HCT116 (cell line): ENCODE measurements at regions not wholly inside any gene's neighbourhood (a gene's known extent, or its start where the extent isn't known, plus 50 kb on each side); places are given as distances from the start of the nearest gene placed in this dataset.
"Not testable (repeated sequence)": the region's sequence is repeated elsewhere in the genome, so short reads cannot be mapped to it uniquely, and the experiment has no call there.

Experiments used
- ATAC-seq: fragments of 200-7000 bp; cut with Tn5 transposase; 2 replicates; pipeline ENCODE4 v1.9.1; 2020; ENCODE audit warnings: mild to moderate bottlenecking, moderate library complexity
- BruUV-seq: library from RNA; stranded (reverse); fragments of 400-500 nt; replicated peaks from 2 replicates; lab custom pipeline; 2021; lab: Mats Ljungman, UMichigan
- CTCF ChIA-PET: fragments of 300-600 bp; sonication (Branson Sonifier 250); formaldehyde crosslinking; loops from one replicate; lab custom pipeline; 2021; ENCODE audit warnings: antibody characterized with exemption; lab: Charles Lee
- POLR2A ChIA-PET: fragments of 300-600, 350-600 bp; sonication (Branson Sonifier 250); formaldehyde crosslinking; loops from one replicate; lab custom pipeline; 2021; ENCODE audit warnings: antibody characterized with exemption; lab: Charles Lee
- RAD21 ChIA-PET, 2 experiments: fragments of 300-600 bp; sonication (Branson Sonifier 250); formaldehyde crosslinking; loops; one replicate each; lab custom pipeline; 2023; ENCODE audit warnings: low total read pairs in 2 of 2; ENCODE audit not compliant: uncharacterized antibody in 2 of 2, unreplicated experiment in 2 of 2, low non-redundant PET in 1 of 2; lab: Charles Lee
- DNase-seq: peaks from one replicate; pipeline ENCODE4 v3.0.0-alpha.2; 2010; ENCODE audit warnings: low read depth, low spot score
- H2AFZ ChIP-seq: fragments of 200-600 bp; shearing (Covaris generic), sonication (generic); 2 replicates; pipeline ENCODE4 v1.6.1; 2017; ENCODE audit warnings: low read depth, mixed run types, mixed read lengths, antibody characterized with exemption, low read length; ENCODE audit not compliant: poor library complexity, severe bottlenecking
- H3K27ac ChIP-seq: 2 replicates; pipeline ENCODE4 v1.5.1; 2012; ENCODE audit warnings: low read depth, low read length
- H3K27me3 ChIP-seq: fragments of 200-600 bp; sonication (generic); 2 replicates; pipeline ENCODE4 v1.6.1; 2016; ENCODE audit warnings: mixed run types, low read length, mixed read lengths; ENCODE audit not compliant: insufficient read depth
- H3K36me3 ChIP-seq, 2 experiments: fragments of 200-500 bp in 1 of 2; fragments of 200-600 bp in 1 of 2; sonication (Bioruptor generic) in 1 of 2; sonication (generic) in 1 of 2; 2 replicates each; pipeline versions ENCODE4 v1.5.1 to v1.6.1; 2014 to 2016; ENCODE audit warnings: low read length in 2 of 2, inconsistent platforms in 1 of 2, mixed read lengths in 1 of 2, mixed run types in 1 of 2; ENCODE audit not compliant: insufficient read depth in 2 of 2, control insufficient read depth in 1 of 2
- H3K4me1 ChIP-seq, 2 experiments: fragments of 200-600 bp in 1 of 2; sonication (generic) in 1 of 2; 2 replicates each; pipeline versions ENCODE4 v1.5.1 to v1.6.1; 2012 to 2017; ENCODE audit warnings: low read length in 2 of 2, inconsistent platforms in 1 of 2, mild to moderate bottlenecking in 1 of 2, mixed read lengths in 1 of 2, mixed run types in 1 of 2, moderate library complexity in 1 of 2; ENCODE audit not compliant: insufficient read depth in 2 of 2, control insufficient read depth in 1 of 2
- H3K4me2 ChIP-seq: fragments of 200-600 bp; sonication (generic); 2 replicates; pipeline ENCODE4 v1.6.1; 2017; ENCODE audit warnings: mixed run types, low read length, mixed read lengths
- H3K4me3 ChIP-seq, 2 experiments: fragments of 200-600 bp in 1 of 2; sonication (generic) in 1 of 2; replicated peaks in 1 of 2; 2 replicates each; pipeline ENCODE4 v1.5.1; 2011 to 2016; ENCODE audit warnings: low read length in 2 of 2, control low read depth in 1 of 2, low read depth in 1 of 2, mild to moderate bottlenecking in 1 of 2, mixed read lengths in 1 of 2, mixed run types in 1 of 2
- H3K79me2 ChIP-seq: fragments of 200-600 bp; sonication (generic); 2 replicates; pipeline ENCODE4 v1.6.1; 2017; ENCODE audit warnings: mild to moderate bottlenecking, mixed run types, low read length, moderate library complexity, mixed read lengths; ENCODE audit not compliant: insufficient read depth
- H3K9ac ChIP-seq: fragments of 200-600 bp; sonication (generic); 2 replicates; pipeline ENCODE4 v1.6.1; 2016; ENCODE audit warnings: low read length, mixed read lengths
- H3K9me2 ChIP-seq: fragments of 200-600 bp; sonication (generic), shearing (Covaris generic); 2 replicates; pipeline ENCODE4 v1.6.1; 2017; ENCODE audit warnings: mixed run types, mild to moderate bottlenecking, moderate library complexity; ENCODE audit not compliant: insufficient read depth
- H3K9me3 ChIP-seq, 2 experiments: fragments of 200-500 bp in 1 of 2; fragments of 200-600 bp in 1 of 2; sonication (Bioruptor generic) in 1 of 2; sonication (generic) in 1 of 2; 2 replicates each; pipeline ENCODE4 v1.6.1; 2014 to 2017; ENCODE audit warnings: low read length in 2 of 2, mixed read lengths in 2 of 2, inconsistent platforms in 1 of 2, low read depth in 1 of 2, mild to moderate bottlenecking in 1 of 2, mixed run types in 1 of 2, moderate library complexity in 1 of 2; ENCODE audit not compliant: control insufficient read depth in 1 of 2, insufficient read depth in 1 of 2
- H4K20me1 ChIP-seq: fragments of 200-600 bp; sonication (generic), shearing (Covaris generic); 2 replicates; pipeline ENCODE4 v1.6.1; 2017; ENCODE audit warnings: mixed run types, mild to moderate bottlenecking, moderate library complexity; ENCODE audit not compliant: insufficient read depth
- CBX3 ChIP-seq: IDR thresholded peaks from 2 replicates; pipeline ENCODE4 v1.6.1; 2012; ENCODE audit warnings: low read depth
- CEBPB ChIP-seq: IDR thresholded peaks from 2 replicates; pipeline ENCODE4 v1.6.1; 2012; ENCODE audit warnings: low read depth
- ELF1 ChIP-seq: IDR thresholded peaks from 2 replicates; pipeline ENCODE4 v1.6.1; 2012; ENCODE audit warnings: low read depth, borderline replicate concordance
- EZH2 ChIP-seq: fragments of 200-600 bp; sonication (generic); IDR thresholded peaks from 2 replicates; pipeline ENCODE4 v1.6.1; 2017; ENCODE audit warnings: antibody characterized with exemption, mixed run types
- EZH2phosphoT487 ChIP-seq: fragments of 200-600 bp; IDR thresholded peaks from 2 replicates; pipeline ENCODE4 v1.6.1; 2018; ENCODE audit warnings: antibody characterized with exemption, borderline replicate concordance
- FOSL1 ChIP-seq: IDR thresholded peaks from 2 replicates; pipeline ENCODE4 v1.6.1; 2012; ENCODE audit warnings: low read depth
- POLR2A ChIP-seq: IDR thresholded peaks from 2 replicates; pipeline ENCODE4 v1.7.0; 2011; ENCODE audit warnings: borderline replicate concordance; ENCODE audit not compliant: insufficient read depth, insufficient read length; ENCODE audit errors: extremely low read depth
- RAD21 ChIP-seq: IDR thresholded peaks from 2 replicates; pipeline ENCODE4 v1.6.1; 2012; ENCODE audit warnings: low read depth, mild to moderate bottlenecking
- SIN3A ChIP-seq: IDR thresholded peaks from 2 replicates; pipeline ENCODE4 v1.6.1; 2012; ENCODE audit warnings: low read depth
- SP1 ChIP-seq: IDR thresholded peaks from 2 replicates; pipeline ENCODE4 v1.6.1; 2012; ENCODE audit warnings: low read depth
- SRF ChIP-seq: IDR thresholded peaks from 2 replicates; pipeline ENCODE4 v1.6.1; 2012; ENCODE audit warnings: low read depth
- TCF7L2 ChIP-seq: IDR thresholded peaks from 2 replicates; pipeline ENCODE4 v1.7.0; 2011; ENCODE audit warnings: borderline replicate concordance, inconsistent platforms; ENCODE audit not compliant: insufficient read depth, insufficient read length; ENCODE audit errors: extremely low read depth
- YY1 ChIP-seq: IDR thresholded peaks from 2 replicates; pipeline ENCODE4 v1.6.1; 2011; ENCODE audit warnings: low read length, low read depth, moderate library complexity, mild to moderate bottlenecking; ENCODE audit not compliant: insufficient replicate concordance; ENCODE audit errors: extremely low read depth
- ZFX ChIP-seq: fragments of 450-650 bp; IDR thresholded peaks from 2 replicates; pipeline ENCODE4 v1.6.1; 2017
- intact Hi-C: fragments of 100-400 bp; cut with micrococcal nuclease; formaldehyde crosslinking; loops from 2 replicates; pipeline ENCODE4 v1.10.0; 2022
- TF ChIP-seq, protein P1 (sequence below): IDR thresholded peaks from 2 replicates; pipeline ENCODE4 v1.6.1; 2012; ENCODE audit warnings: low read depth
- TF ChIP-seq, protein P2 (sequence below): IDR thresholded peaks from 2 replicates; pipeline ENCODE4 v1.6.1; 2012
- TF ChIP-seq, protein P3 (sequence below): IDR thresholded peaks from 2 replicates; pipeline ENCODE4 v1.6.1; 2012

DNA sequence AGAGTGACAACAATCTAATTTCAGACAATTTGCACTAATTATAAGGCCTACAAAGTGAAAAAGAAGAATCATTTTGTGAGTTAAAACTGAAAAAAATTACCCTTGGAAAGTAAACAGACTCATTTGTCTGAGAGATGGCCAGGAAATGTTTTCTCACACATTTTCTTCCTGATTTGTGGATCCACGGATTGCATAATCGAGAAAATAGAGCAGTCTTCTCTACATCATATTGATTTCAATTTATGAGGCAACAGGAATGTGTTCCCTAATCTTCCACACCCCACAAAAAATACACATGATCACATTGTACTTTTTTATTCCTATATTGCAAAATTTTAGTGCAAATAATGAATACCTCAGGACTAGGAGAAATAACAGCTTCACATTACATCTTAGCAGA, 160.8 kb downstream of the CCER1 start:
- H3K4me1 ChIP-seq: no peaks in the 10 kb centered on the region
- no peaks in the 10 kb centered on the region for H3K9me2 ChIP-seq
- ChIA-PET RAD21 (no interaction called here), CTCF (no interaction called here), POLR2A (no interaction called here)
- no peaks in the 10 kb centered on the region for H3K27me3 ChIP-seq
- H3K9ac ChIP-seq: no peak overlapping the region
- BruUV-seq: no TSS peak
- TF ChIP-seq POLR2A (no peak), RAD21 (no peak), ZFX (no peak), FOSL1 (no peak), SRF (no peak), SP1 (no peak), TCF7L2 (no peak), CEBPB (no peak), SIN3A (no peak), CBX3 (no peak), EZH2phosphoT487 (no peak), EZH2 (no peak), ELF1 (no peak), YY1 (no peak)
- TF ChIP-seq, protein P1, sequence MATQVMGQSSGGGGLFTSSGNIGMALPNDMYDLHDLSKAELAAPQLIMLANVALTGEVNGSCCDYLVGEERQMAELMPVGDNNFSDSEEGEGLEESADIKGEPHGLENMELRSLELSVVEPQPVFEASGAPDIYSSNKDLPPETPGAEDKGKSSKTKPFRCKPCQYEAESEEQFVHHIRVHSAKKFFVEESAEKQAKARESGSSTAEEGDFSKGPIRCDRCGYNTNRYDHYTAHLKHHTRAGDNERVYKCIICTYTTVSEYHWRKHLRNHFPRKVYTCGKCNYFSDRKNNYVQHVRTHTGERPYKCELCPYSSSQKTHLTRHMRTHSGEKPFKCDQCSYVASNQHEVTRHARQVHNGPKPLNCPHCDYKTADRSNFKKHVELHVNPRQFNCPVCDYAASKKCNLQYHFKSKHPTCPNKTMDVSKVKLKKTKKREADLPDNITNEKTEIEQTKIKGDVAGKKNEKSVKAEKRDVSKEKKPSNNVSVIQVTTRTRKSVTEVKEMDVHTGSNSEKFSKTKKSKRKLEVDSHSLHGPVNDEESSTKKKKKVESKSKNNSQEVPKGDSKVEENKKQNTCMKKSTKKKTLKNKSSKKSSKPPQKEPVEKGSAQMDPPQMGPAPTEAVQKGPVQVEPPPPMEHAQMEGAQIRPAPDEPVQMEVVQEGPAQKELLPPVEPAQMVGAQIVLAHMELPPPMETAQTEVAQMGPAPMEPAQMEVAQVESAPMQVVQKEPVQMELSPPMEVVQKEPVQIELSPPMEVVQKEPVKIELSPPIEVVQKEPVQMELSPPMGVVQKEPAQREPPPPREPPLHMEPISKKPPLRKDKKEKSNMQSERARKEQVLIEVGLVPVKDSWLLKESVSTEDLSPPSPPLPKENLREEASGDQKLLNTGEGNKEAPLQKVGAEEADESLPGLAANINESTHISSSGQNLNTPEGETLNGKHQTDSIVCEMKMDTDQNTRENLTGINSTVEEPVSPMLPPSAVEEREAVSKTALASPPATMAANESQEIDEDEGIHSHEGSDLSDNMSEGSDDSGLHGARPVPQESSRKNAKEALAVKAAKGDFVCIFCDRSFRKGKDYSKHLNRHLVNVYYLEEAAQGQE: no peak
- TF ChIP-seq, protein P2, sequence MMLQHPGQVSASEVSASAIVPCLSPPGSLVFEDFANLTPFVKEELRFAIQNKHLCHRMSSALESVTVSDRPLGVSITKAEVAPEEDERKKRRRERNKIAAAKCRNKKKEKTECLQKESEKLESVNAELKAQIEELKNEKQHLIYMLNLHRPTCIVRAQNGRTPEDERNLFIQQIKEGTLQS: no peak
- TF ChIP-seq, protein P3, sequence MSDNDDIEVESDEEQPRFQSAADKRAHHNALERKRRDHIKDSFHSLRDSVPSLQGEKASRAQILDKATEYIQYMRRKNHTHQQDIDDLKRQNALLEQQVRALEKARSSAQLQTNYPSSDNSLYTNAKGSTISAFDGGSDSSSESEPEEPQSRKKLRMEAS: no peak
- no peak for DNase-seq
- no peak overlapping the region for H3K27ac ChIP-seq
- no peak overlapping the region for H3K4me3 ChIP-seq
- H2AFZ ChIP-seq: no peak overlapping the region
- H3K36me3 ChIP-seq: no peaks in the 10 kb centered on the region
- intact Hi-C loops: no loop called here
- H3K9me3 ChIP-seq: no peaks in the 10 kb centered on the region
- H3K4me2 ChIP-seq: no peak overlapping the region
- no peak for ATAC-seq
- H4K20me1 ChIP-seq: no peaks in the 10 kb centered on the region
- H3K79me2 ChIP-seq: no peaks in the 10 kb centered on the region

DNA sequence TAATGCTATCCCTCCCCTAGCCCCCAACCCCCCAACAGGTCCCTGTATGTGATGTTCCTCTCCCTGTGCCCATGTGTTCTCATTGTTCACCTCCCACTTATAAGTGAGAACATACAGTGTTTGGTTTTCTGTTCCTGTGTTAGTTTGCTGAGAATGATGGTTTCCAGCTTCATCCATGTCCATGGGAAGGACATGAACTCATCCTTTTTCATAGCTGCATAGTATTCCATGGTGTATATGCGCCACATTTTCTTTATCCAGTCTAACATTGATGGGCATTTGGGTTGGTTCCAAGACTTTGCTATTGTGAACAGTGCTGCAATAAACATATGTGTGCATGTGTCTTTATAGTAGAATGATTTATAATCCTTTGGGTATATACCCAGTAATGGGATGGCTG, 162.3 kb downstream of the CCER1 start:
- ATAC-seq, POLR2A ChIA-PET, RAD21 ChIA-PET, intact Hi-C loops, H3K9me3 ChIP-seq, H2AFZ ChIP-seq, CTCF ChIA-PET, H3K79me2 ChIP-seq, H3K27ac ChIP-seq, H3K4me2 ChIP-seq, H3K9ac ChIP-seq, H3K9me2 ChIP-seq, H3K4me1 ChIP-seq, DNase-seq, H4K20me1 ChIP-seq, BruUV-seq, H3K36me3 ChIP-seq, H3K27me3 ChIP-seq, H3K4me3 ChIP-seq: not testable (repeated sequence)
